ENCODE measurements at regions not wholly inside any gene's neighbourhood (a gene's known extent, or its start where the extent isn't known, plus 50 kb on each side); places are given as distances from the start of the nearest gene placed in this dataset.

- TF ChIP-seq EZH2 (IDR thresholded peaks at IDR 0.05) (no peak), ELF1 (IDR thresholded peaks at IDR 0.05; ENCODE audit: borderline replicate concordance, low read depth) (no peak), JUND (IDR thresholded peaks at IDR 0.05) (no peak), SIN3A (IDR thresholded peaks at IDR 0.05; ENCODE audit: low read depth) (no peak), SRF (IDR thresholded peaks at IDR 0.05; ENCODE audit: low read depth) (no peak), CEBPB (IDR thresholded peaks at IDR 0.05; ENCODE audit: low read depth) (no peak), CTCF (IDR thresholded peaks at IDR 0.05 in 2 of 3, conservative IDR thresholded peaks at IDR 0.05 in 1 of 3; ENCODE audit: borderline replicate concordance in 1 of 3, insufficient read depth in 1 of 3, low read depth in 2 of 3, low read length in 2 of 3) (no peak)
Measured at GRCh38 chr5:35473589-35473988, 144.1 kb upstream of the SPEF2 start (continued).

DNA sequence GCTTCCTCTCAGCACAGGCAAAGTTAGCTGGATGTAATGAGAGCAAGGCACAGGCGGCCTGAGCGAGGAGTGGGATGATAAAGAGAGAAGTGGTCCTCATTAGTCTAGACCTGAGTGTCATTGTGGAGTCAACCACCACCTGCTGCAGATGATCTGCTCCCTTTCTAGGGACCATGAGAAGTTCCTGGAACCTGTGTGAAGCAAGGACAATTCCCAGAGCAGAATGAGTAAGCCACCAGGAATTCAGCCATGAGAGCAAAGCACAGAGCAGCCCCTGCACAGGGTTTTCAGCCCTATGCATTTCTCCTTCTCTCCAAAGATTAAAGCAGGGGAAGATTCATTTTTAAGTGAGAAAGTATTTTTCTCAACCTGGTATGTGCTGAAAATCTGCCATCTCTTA lies 146.8 kb upstream of the SPEF2 start:
- H3K36me3 ChIP-seq (ENCODE audit: control insufficient read depth in 1 of 2, insufficient read depth in 2 of 2, low read length in 2 of 2): no peaks in the 10 kb centered on the region
- RAD21 ChIA-PET (ENCODE audit: low non-redundant PET in 1 of 2, low total read pairs in 2 of 2, uncharacterized antibody in 2 of 2, unreplicated experiment in 2 of 2): no interaction called here
- no peak overlapping the region for H3K4me3 ChIP-seq (replicated peaks in 1 of 2; ENCODE audit: low read depth in 1 of 2, low read length in 2 of 2)
- no peaks in the 10 kb centered on the region for H3K79me2 ChIP-seq (ENCODE audit: insufficient read depth, low read length)
- H4K20me1 ChIP-seq (ENCODE audit: insufficient read depth): no peaks in the 10 kb centered on the region
- no peak overlapping the region for H3K9ac ChIP-seq (ENCODE audit: low read length)
- CTCF ChIA-PET: no interaction called here
- no peaks in the 10 kb centered on the region; a peak in 1 of 4 replicates for H3K4me1 ChIP-seq (ENCODE audit: control insufficient read depth in 1 of 2, insufficient read depth in 2 of 2, low read length in 2 of 2)
- POLR2A ChIA-PET: no interaction called here
- H3K27me3 ChIP-seq (ENCODE audit: insufficient read depth, low read length): peaks cover 7% of the 10 kb centered on the region; the same call in 1 of the 2 replicates
- DNase-seq (ENCODE audit: low read depth, low spot score) (no peak), ATAC-seq (no peak)
- no peaks in the 10 kb centered on the region for H3K9me2 ChIP-seq (ENCODE audit: insufficient read depth)
- no peak overlapping the region for H3K27ac ChIP-seq (ENCODE audit: low read depth, low read length)
- no peaks in the 10 kb centered on the region for H3K9me3 ChIP-seq (ENCODE audit: control insufficient read depth in 1 of 2, insufficient read depth in 1 of 2, low read depth in 1 of 2, low read length in 2 of 2)
- intact Hi-C loops (cut with micrococcal nuclease): no loop called here
- no peak overlapping the region for H2AFZ ChIP-seq (ENCODE audit: low read depth, low read length, poor library complexity, severe bottlenecking)
- no TSS peak for BruUV-seq (replicated peaks)
- H3K4me2 ChIP-seq (ENCODE audit: low read length): no peak overlapping the region
- no peak for TF ChIP-seq SRF (IDR thresholded peaks at IDR 0.05; ENCODE audit: low read depth)
- TF ChIP-seq TCF7L2 (IDR thresholded peaks at IDR 0.05; ENCODE audit: borderline replicate concordance, extremely low read depth, insufficient read depth, insufficient read length): no peak
- no peak for TF ChIP-seq EZH2 (IDR thresholded peaks at IDR 0.05)
- TF ChIP-seq, protein P1, sequence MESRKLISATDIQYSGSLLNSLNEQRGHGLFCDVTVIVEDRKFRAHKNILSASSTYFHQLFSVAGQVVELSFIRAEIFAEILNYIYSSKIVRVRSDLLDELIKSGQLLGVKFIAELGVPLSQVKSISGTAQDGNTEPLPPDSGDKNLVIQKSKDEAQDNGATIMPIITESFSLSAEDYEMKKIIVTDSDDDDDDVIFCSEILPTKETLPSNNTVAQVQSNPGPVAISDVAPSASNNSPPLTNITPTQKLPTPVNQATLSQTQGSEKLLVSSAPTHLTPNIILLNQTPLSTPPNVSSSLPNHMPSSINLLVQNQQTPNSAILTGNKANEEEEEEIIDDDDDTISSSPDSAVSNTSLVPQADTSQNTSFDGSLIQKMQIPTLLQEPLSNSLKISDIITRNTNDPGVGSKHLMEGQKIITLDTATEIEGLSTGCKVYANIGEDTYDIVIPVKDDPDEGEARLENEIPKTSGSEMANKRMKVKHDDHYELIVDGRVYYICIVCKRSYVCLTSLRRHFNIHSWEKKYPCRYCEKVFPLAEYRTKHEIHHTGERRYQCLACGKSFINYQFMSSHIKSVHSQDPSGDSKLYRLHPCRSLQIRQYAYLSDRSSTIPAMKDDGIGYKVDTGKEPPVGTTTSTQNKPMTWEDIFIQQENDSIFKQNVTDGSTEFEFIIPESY (IDR thresholded peaks at IDR 0.05; ENCODE audit: extremely low read depth, insufficient replicate concordance, low read length): no peak
- no peak for TF ChIP-seq CTCF (IDR thresholded peaks at IDR 0.05 in 2 of 3, conservative IDR thresholded peaks at IDR 0.05 in 1 of 3; ENCODE audit: borderline replicate concordance in 1 of 3, insufficient read depth in 1 of 3, low read depth in 2 of 3, low read length in 2 of 3)
- no peak for TF ChIP-seq JUND (IDR thresholded peaks at IDR 0.05)
- TF ChIP-seq YY1 (IDR thresholded peaks at IDR 0.05; ENCODE audit: extremely low read depth, insufficient replicate concordance, low read depth, low read length): no peak
- no peak for TF ChIP-seq RAD21 (IDR thresholded peaks at IDR 0.05; ENCODE audit: low read depth)
- TF ChIP-seq, protein P2, sequence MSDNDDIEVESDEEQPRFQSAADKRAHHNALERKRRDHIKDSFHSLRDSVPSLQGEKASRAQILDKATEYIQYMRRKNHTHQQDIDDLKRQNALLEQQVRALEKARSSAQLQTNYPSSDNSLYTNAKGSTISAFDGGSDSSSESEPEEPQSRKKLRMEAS (IDR thresholded peaks at IDR 0.05): no peak
- TF ChIP-seq, protein P3, sequence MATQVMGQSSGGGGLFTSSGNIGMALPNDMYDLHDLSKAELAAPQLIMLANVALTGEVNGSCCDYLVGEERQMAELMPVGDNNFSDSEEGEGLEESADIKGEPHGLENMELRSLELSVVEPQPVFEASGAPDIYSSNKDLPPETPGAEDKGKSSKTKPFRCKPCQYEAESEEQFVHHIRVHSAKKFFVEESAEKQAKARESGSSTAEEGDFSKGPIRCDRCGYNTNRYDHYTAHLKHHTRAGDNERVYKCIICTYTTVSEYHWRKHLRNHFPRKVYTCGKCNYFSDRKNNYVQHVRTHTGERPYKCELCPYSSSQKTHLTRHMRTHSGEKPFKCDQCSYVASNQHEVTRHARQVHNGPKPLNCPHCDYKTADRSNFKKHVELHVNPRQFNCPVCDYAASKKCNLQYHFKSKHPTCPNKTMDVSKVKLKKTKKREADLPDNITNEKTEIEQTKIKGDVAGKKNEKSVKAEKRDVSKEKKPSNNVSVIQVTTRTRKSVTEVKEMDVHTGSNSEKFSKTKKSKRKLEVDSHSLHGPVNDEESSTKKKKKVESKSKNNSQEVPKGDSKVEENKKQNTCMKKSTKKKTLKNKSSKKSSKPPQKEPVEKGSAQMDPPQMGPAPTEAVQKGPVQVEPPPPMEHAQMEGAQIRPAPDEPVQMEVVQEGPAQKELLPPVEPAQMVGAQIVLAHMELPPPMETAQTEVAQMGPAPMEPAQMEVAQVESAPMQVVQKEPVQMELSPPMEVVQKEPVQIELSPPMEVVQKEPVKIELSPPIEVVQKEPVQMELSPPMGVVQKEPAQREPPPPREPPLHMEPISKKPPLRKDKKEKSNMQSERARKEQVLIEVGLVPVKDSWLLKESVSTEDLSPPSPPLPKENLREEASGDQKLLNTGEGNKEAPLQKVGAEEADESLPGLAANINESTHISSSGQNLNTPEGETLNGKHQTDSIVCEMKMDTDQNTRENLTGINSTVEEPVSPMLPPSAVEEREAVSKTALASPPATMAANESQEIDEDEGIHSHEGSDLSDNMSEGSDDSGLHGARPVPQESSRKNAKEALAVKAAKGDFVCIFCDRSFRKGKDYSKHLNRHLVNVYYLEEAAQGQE (IDR thresholded peaks at IDR 0.05; ENCODE audit: low read depth): no peak
- TF ChIP-seq SP1 (IDR thresholded peaks at IDR 0.05; ENCODE audit: low read depth): no peak
- TF ChIP-seq CEBPB (IDR thresholded peaks at IDR 0.05; ENCODE audit: low read depth): no peak
- no peak for TF ChIP-seq ZFX (IDR thresholded peaks at IDR 0.05)

Data from HCT116 (cell line).